Skin epidermis (tissue), 12 donors: ENCODE measurements at regions not wholly inside any gene's neighbourhood (a gene's known extent, or its start where the extent isn't known, plus 50 kb on each side); places are given as distances from the start of the nearest gene placed in this dataset.

Experiments
- H3K27ac ChIP-seq, 21 experiments: fragments of 200-600 bp; sonication (generic) in 11 of 21; one replicate each; pipeline ENCODE4 v1.5.0; 2020; ENCODE audit warnings: mild to moderate bottlenecking in 3 of 21, inconsistent platforms in 2 of 21, moderate library complexity in 2 of 21
- H3K4me3 ChIP-seq, 7 experiments: fragments of 200-600 bp; sonication (generic) in 2 of 7; one replicate each; pipeline ENCODE4 v1.5.0; 2020; ENCODE audit warnings: inconsistent platforms in 2 of 7, mild to moderate bottlenecking in 2 of 7, moderate library complexity in 1 of 7

DNA sequence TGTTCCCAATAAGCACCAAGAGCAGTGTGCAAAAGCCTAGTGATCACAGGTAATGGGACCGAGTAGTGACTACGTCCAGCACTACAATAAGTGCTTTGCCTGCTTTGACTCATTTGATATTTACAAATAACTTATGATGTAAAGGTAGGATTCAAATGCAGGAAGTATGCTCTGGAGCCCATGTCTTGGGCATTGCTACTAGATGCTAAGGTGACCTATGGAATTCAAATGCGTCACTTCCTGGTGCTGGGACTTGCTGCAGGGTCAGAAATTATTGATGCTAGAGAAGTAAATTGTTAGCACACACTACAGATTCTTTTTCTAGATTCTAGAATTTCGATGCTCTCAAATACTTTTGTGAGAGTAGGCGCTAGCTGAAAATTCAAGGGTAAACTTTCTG, 101.2 kb upstream of the TSC22D2 start:
- Histone ChIP-seq H3K4me3 (no peak overlapping the region), H3K27ac (no peak overlapping the region)

DNA sequence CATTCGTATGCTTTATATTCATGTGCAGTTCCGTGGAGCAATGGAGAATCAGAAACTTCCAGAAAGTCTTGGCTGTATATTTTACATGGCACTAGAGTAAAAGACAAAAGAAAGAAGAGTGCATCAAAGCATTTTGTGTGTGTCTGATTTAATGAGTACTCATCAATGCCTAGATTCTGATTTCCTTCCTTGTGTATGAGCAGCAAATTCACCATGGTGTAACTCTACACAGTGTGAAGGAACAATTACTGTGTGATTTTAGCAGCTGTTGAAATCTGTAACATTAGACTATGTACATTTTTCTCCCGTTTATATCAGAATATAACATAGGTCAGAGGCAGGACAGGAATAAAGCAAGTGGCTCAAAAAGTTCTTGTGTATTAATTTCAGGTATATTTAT, 102.0 kb upstream of the TSC22D2 start:
- Histone ChIP-seq H3K27ac (no peak overlapping the region), H3K4me3 (no peak overlapping the region)

DNA sequence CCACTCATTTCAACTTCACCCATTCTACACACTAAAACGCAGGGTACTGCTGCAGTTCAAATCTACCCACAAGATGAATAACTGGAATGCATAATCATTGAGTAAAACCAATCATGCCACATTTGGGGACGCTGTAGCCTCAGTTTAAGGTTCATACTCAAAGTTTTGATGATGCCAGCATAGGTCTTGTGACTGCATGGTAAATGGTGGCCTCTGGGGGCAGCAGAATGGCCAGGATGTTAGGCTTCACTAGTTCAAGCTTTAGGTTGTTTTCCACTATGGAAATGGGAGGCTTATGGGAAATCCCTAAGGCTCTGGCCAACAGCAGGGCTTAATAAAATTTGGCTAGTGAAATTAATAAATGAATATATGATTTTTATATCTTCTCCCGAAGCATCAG, 104.3 kb upstream of the TSC22D2 start:
- H3K4me3 ChIP-seq: no peak overlapping the region
- H3K27ac ChIP-seq: no peak overlapping the region

DNA sequence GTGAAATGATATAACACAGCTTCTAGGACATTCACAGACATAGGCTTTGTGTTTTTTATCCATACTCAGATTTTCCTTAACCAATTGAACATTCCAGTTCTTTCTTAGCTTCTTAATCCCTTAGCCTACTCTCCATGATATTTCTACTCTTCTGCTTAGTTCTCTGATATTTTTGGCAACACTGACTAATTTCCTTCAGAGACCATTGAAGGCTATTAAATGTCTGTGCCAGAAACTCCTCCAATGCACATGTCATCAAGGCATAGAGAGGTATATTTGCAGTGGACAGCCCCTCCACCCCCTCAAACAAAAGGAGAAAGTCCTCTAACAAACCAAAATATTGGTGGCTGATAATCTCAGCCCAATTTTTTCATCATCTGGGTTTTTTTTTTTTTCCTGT, 105.9 kb upstream of the TSC22D2 start:
- no peak overlapping the region for H3K27ac ChIP-seq
- no peak overlapping the region for H3K4me3 ChIP-seq

DNA sequence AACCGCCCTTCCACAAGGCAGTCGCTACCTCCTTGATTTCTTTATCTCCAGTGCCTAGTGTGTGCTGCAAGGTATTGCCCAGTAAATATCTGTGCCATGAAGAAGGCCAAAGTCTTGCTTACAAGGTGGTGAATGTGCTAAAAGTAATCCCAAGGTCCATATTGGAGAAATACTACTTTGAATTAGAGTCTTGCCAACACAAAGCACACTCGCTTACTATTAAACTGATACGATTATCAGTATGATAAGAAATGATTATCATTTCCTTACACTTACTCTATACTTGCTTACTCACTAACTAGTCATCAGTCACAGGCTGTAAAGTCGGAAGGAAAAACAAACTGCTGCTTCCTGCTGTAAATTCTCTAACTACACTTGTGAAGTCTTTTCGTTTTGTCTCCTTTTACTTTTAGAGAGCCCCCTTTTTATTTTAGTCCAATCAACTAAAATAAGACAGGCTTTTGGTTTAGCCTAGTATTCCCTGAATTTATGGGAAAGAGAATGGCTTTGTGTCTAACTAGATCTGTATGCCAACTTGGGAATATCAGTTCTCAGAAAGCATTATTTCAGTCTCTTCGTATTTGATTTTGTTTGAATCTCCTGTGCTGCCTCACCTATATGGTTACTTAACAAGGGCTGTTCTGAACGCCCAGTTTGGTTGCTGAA, 107.1 kb upstream of the TSC22D2 start:
- no peak overlapping the region for H3K27ac ChIP-seq
- no peak overlapping the region for H3K4me3 ChIP-seq

DNA sequence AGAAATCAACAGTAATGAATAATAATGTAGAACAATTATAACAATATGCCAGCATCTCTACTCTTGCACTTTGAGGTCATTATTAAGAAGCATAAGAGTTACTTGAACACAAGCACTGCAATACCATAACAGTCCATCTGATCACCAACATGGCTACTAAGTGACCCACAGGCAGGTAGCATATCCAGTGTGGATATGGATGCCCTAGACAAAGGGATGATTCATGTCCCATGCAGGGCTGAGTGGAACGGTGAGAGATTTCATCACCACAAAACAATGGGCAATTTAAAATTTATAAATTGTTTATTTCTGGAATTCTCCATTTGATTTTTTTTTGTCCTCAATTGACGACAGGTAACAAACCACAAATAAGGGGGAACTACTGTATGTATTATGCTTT, 107.7 kb upstream of the TSC22D2 start:
- H3K27ac ChIP-seq: no peak overlapping the region

DNA sequence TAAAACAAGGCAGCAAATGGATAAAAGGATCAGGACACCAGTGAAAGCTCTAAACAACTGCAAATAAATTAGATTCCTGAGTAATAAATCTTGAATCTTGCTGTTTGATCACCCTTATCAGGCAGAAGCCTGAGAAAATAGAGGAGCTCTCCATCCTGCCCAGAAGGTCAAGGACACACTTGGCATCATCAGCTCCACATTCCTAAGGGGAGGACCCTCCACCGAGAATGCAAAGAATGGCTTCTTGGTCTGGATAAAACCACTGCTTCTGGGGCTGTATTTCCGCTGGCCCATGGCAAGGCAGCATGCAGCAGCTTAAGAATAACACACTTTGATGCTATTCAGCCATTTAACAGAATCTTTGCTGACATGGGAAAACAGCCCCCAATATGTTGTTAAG, 108.9 kb upstream of the TSC22D2 start:
- no peak overlapping the region for H3K27ac ChIP-seq
- H3K4me3 ChIP-seq: no peak overlapping the region

More for the DNA sequence above, 107.7 kb upstream of the TSC22D2 start:
- H3K4me3 ChIP-seq: no peak overlapping the region

DNA sequence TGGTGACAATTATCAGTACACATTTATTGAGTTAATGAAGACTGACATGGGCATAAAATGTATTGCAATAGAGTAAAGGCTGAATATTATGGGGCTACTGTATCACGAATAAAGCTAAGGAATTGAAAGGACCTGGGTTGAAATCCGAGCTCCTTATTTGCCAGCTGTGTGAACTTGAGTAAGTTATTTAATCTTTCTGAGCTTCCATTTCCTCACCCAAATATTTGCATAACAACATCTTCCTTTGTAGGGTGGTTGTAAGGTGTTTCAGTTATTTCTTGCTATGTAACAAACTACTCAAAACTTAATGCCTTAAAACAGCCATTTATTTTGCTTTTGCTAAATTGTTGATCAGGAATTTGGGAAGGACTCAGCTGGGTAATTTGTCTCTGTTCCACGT, 111.1 kb upstream of the TSC22D2 start:
- H3K4me3 ChIP-seq: no peak overlapping the region
- H3K27ac ChIP-seq: no peak overlapping the region

DNA sequence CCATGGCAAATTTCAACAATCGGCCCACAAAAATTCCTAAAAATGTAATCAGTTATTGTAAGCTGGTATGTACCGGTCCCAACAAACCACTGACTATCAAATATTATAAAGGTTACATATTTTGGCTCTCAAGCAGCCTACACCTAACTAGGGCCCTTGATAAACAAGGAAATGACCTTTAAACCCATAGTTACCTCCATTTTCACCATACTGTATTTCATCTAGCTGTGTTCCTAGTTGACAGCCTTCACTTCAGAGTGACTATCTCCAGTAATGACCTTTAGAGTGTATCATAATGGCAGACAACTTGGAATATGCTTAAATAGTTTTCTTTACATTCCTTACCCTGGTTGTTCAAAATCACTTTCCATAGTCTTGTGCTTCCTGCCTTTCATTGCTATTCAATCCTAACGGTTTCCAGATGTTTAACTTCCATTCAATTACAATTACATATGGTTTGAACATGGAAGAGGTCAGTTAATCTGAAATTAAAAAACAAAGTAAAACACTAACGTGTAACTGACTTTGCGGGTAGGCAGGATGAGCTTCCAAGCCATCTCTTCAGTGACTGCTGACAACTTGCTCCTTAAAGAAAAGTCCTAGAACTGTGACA, 111.9 kb upstream of the TSC22D2 start:
- no peak overlapping the region for H3K27ac ChIP-seq
- H3K4me3 ChIP-seq: no peak overlapping the region

DNA sequence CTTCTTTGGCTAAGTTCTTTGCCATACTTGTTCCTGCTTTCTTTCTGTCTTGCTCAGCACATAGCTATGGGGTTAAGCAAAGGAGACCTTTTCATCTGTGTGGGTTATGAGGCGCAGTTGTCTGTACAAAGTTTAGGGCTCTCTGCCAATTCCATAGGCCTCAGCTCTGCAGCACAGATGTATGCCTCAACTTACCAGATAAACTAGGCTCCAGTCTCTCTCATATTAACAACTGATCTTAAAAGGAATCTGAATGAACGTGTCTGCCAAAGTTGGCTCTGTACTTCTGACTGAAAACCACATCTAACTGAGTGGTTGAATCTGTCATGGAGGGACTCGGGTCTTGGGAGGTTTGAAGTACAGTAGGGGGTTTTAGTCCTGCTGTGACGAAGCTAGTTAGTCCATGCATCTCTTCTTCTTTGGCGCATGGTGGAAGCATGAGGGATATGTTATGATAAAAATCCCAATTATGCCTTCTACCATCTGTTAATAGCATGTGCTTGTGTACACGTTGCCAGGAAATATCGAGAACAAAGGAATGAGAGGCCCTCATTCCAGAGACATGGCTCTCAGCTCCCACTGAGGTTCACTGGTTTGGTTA, 114.6 kb upstream of the TSC22D2 start:
- H3K27ac ChIP-seq: peak overlapping the region in 4 of 21 experiments; percentile 14 to 61 (median 33)
- no peak overlapping the region for H3K4me3 ChIP-seq

DNA sequence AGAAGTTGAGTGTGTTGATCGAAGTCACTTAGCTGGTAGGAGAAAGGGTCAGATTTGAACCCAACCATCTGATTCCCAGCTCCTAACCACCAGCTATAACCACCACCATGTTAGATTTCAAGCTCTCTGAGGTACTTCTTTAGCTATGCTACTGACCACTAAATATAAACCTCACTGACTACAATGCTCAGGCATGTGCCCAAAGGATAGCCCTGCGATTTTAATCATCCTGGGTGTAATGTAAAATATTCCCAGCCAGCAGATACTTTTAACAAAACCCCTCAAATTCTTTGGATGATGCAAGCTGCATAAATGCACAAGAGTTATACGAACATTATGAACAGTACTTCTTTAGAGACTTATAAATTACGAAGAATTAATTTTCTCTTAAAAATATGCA, 115.2 kb upstream of the TSC22D2 start:
- peak overlapping the region in 3 of 21 experiments; percentile 15 to 61 (median 32) for H3K27ac ChIP-seq
- no peak overlapping the region for H3K4me3 ChIP-seq

DNA sequence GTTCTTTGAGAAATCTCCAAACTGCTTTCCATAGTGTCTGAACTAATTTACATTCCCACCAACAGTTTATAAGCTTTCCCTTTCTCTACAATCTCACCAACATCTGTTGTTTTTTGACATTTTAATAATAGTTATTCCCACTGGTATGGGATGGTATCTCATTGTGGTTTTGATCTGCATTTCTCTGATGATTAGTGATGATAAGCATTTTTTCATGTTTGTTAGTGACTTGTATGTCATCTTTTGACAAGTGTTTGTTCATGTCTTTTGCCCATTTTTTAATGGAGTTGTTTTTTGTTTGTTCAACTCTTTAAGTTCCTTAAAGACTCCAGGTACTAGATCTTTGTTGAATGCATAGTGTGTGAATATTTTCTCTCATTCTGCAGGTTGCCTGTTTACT, 116.6 kb upstream of the TSC22D2 start:
- H3K4me3 ChIP-seq: no peak overlapping the region
- no peak overlapping the region for H3K27ac ChIP-seq

DNA sequence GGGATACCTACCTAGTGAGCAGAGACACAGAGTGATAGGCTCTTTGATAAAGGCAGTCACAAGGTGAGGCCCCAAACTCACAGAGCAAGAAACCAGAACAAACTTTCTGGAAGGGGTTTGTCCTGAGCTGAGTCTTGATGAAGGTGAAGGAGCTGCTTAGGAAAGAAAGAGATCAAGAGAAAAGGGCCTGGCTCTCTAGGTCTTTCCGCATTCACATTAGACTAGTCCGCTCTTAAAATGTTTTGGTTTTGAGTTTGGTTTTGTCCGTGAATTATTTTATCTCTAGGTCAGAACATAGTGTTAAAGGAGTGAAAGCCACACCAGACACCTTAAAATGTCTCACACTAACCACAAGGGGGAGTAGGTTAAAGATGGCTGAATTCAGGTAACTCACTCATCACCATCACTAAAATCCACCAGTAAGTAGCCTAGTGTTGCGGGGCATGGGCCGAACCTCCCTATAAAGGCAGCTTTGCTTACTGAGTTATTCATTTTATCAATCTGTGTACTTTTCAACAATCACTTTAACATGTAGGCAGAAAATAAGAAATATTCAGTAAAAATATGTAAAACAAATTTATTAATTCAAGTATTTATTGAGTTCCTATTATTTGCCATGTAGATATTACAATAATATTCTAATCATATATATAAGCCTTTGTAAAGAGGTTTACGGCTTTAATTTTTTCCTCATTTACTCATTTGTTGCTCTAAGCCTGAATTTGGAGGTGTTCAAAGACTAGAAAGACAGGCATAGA, 121.5 kb upstream of the TSC22D2 start:
- Histone ChIP-seq H3K4me3 (no peak overlapping the region), H3K27ac (no peak overlapping the region)

DNA sequence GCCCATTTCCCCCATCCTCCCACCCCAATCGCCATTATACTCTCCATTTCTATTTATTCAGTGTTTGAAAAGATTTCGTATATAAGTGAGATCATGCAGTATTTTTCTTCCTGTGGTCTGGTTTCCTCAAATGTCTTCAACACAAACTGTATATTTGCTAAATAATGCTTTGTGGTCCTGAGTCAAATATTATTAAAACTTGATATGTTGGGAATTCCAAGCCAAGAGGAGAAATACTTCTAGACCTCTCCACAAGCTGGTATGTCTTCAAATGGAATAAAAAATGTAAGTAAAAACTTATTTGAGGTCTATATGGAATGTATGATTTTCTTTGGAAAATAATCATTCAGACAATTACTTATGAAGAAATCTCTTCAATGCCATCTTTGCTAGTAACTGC, 122.5 kb upstream of the TSC22D2 start:
- no peak overlapping the region for H3K4me3 ChIP-seq
- H3K27ac ChIP-seq: no peak overlapping the region

DNA sequence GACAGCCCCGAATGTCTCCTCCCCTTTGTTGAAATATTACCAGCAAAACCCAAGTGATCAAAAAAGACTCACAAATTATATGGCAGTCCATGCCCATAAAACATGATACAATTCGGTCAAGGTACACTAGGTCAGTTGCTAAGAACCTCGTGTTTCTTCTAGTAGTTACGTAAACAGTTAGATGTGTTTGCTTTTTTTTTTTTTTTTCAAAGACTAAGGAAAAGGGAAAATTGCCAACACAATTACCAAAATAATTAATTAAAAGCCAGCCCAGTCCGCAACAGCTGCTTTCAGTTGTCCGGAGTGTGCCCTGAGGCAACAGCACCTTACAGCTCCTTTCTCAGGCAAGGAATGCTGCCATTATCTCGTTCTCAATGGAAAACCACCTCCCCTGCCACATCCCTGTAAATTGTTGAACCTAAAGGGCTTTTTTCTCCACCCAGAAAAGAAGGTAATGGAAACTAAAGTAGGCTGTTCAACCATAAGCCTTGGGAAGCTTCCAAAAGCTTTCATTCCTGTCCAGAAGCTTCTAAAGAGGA, 129.2 kb upstream of the TSC22D2 start:
- H3K4me3 ChIP-seq: no peak overlapping the region
- no peak overlapping the region for H3K27ac ChIP-seq

DNA sequence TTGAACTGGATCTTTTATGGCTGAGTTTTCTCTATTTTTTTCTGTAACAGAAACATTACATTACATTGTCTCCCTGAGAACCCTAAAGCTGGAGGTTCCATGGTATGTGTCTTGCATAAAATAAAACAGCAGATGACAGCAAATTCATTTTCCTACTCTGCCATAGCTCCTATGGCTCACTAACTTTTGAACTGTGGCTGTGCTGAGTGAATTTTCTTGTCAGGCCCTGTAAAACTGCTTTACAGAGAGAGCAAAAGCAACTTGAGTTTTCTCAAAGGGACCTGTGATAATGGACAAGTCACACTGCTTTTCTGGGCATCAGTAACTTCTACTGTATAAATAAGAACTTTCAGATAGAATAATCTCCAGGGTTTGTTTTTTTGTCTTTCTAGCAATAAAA, 129.9 kb upstream of the TSC22D2 start:
- H3K4me3 ChIP-seq: no peak overlapping the region
- no peak overlapping the region for H3K27ac ChIP-seq

DNA sequence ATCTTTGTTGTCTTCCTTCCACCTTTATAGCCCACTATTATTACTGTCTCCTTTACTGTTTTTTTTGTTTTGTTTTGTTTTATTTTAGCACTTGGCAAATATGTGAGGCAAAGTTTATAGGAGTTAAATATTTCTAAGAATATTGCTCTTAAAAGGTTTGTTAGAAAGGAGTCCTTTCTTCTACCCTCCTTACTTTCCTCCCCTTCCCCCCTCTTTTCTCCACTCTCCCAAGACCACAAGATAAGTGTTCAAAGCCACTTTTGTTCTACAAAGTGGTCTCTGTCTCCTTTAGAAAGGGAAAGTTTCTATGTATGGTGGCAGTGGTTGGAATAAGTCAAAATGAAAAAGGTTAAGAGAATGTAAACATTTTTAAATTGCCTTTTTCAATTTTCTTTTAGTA, 130.7 kb upstream of the TSC22D2 start:
- no peak overlapping the region for H3K4me3 ChIP-seq
- H3K27ac ChIP-seq: no peak overlapping the region

DNA sequence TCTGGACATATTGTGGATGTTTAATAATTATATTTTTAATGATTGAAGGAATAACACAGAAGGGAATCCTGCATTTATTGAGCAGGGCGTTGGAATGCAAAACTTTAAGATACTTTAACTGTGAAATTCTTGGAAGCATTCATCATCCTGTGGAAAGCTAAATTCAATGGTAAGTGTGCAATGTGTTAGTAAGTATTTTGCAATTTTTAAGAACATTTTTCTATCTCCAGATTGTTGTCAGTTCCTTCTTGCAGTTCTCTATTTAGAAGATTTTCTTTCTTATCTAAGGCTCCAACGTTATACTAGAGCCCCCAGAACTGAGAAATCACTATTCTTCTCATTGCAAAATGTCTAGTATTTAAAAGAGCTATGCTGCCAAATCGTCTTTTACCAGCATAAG, 132.2 kb upstream of the TSC22D2 start:
- Histone ChIP-seq H3K4me3 (no peak overlapping the region), H3K27ac (no peak overlapping the region)

DNA sequence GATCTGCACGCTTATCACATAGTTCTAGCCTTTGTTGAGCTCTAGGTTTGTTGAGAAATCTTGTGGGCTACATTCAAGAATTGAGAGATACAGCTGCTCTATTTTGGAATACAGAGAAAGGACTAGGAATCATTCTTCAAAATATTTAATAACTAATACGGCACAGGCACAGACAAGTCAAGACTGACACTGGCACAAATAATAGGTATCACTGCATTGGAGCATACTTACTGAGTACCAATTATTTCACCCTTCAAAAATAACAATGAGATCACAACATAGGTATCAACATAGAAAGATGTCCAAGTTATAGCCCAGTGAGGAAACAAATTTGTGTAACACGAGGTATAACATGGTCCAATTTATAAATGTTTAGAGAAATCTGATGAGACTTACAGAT, 133.7 kb upstream of the TSC22D2 start:
- Histone ChIP-seq H3K4me3 (no peak overlapping the region), H3K27ac (no peak overlapping the region)

DNA sequence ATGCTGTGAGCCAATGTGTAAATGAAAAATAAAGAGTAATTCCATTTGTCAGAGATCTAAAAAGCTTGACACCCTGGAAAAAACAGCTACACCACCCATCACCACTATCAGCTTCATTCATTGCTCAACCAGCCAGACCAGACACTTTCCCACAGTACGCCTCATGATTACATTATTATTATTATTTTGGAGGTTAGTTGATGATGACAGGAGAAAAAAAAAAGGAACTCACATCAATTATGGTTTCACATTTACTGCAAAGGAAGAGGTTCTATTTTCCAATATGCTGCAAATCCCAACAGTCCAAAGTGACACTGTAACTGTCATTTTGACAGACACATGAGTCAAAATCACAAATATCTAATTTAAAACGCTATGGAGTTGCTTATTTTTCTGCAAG, 134.7 kb upstream of the TSC22D2 start:
- Histone ChIP-seq H3K4me3 (no peak overlapping the region), H3K27ac (no peak overlapping the region)

DNA sequence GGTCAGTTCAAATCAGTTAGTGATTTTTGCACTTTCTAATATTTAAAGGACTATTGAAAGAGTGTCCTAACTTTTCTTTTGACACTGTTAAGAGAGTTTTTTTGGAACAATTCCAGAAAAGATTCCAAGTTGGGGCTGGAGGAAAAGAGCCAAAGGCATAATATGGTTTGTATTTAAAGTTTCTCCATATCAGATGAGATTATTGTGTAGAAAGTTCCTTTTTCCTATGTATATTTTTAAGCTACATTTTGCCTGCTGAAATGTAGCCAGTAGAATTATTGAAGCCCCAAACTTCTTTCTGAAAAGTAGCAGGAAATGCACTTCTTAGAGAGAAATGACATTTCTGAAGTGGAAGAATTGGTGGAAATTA, 136.5 kb upstream of the TSC22D2 start:
- Histone ChIP-seq H3K4me3 (no peak overlapping the region), H3K27ac (no peak overlapping the region)
